HL-60 (cell line): ENCODE measurements at regions not wholly inside any gene's neighbourhood (a gene's known extent, or its start where the extent isn't known, plus 50 kb on each side); places are given as distances from the start of the nearest gene placed in this dataset.

ENCODE experiments used
- DNase-seq, 2 experiments: peaks; one replicate each; pipeline ENCODE4 v3.0.0-alpha.2; 2010 to 2020; ENCODE audit warnings: low read depth in 1 of 2, low spot score in 1 of 2
- H3K27ac ChIP-seq: fragments of 250-450 bp; sonication (Bioruptor Pico); replicated peaks from 2 replicates; pipeline ENCODE4 v1.5.1; 2020; ENCODE audit warnings: mild to moderate bottlenecking, moderate library complexity
- H3K27me3 ChIP-seq: fragments of 250-450 bp; sonication (Bioruptor Pico); 2 replicates; pipeline ENCODE4 v1.5.1; 2021; ENCODE audit warnings: mild to moderate bottlenecking, moderate library complexity; ENCODE audit not compliant: insufficient read depth, poor library complexity, severe bottlenecking
- H3K4me3 ChIP-seq: replicated peaks from 2 replicates; pipeline ENCODE4 v1.5.1; 2011; ENCODE audit warnings: mild to moderate bottlenecking, control low read depth, low read length; ENCODE audit not compliant: insufficient read depth
- GABPA ChIP-seq: IDR thresholded peaks from 2 replicates; pipeline ENCODE4 v1.6.1; 2012; ENCODE audit warnings: low read depth
- POLR2AphosphoS5 ChIP-seq: IDR thresholded peaks from 2 replicates; pipeline ENCODE4 v1.6.1; 2012; ENCODE audit warnings: low read depth
- REST ChIP-seq: IDR thresholded peaks from 2 replicates; pipeline ENCODE4 v1.6.1; 2012; ENCODE audit warnings: low read depth; ENCODE audit not compliant: insufficient replicate concordance
- SPI1 ChIP-seq: IDR thresholded peaks from 2 replicates; pipeline ENCODE4 v1.6.1; 2012; ENCODE audit warnings: low read depth, mild to moderate bottlenecking, borderline replicate concordance
- TF ChIP-seq, protein P1 (sequence below): IDR thresholded peaks from one replicate; pipeline ENCODE4 v1.5.1; 2011; ENCODE audit warnings: low read length, control low read depth, inconsistent platforms; ENCODE audit not compliant: insufficient read depth

- no peaks in the 10 kb centered on the region for H3K27me3 ChIP-seq
- TF ChIP-seq REST (no peak), GABPA (no peak), POLR2AphosphoS5 (no peak), SPI1 (no peak)
- TF ChIP-seq, protein P1, sequence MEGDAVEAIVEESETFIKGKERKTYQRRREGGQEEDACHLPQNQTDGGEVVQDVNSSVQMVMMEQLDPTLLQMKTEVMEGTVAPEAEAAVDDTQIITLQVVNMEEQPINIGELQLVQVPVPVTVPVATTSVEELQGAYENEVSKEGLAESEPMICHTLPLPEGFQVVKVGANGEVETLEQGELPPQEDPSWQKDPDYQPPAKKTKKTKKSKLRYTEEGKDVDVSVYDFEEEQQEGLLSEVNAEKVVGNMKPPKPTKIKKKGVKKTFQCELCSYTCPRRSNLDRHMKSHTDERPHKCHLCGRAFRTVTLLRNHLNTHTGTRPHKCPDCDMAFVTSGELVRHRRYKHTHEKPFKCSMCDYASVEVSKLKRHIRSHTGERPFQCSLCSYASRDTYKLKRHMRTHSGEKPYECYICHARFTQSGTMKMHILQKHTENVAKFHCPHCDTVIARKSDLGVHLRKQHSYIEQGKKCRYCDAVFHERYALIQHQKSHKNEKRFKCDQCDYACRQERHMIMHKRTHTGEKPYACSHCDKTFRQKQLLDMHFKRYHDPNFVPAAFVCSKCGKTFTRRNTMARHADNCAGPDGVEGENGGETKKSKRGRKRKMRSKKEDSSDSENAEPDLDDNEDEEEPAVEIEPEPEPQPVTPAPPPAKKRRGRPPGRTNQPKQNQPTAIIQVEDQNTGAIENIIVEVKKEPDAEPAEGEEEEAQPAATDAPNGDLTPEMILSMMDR, result no peak
- DNase-seq, result no peak
- no peak overlapping the region for H3K4me3 ChIP-seq
- no peak overlapping the region for H3K27ac ChIP-seq
These were observed 243.1 kb upstream of the SLC39A10 start for GRCh38 chr2:195413944-195414343.

DNA sequence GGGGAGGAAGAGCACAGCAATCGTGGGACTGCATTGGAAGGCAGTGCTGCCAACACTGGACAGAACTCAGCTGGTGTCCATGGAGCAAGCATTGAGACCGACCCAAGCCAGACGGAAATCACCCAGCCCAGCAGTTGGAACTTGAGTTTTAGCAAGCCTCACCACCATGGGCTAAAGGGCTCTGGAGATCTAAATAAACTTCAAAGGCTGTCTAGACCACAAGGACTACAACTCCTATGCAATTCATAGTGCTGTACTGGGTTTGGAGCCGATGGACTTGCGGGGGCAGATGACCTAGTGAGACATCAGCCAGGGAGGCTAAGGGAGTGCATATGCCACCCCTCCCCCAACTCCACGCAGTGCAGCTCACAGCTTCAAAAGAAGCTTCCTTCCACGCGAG is 243.6 kb upstream of the SLC39A10 start:
- no peak overlapping the region for H3K27ac ChIP-seq
- no peak for TF ChIP-seq REST
- TF ChIP-seq, protein P1, result no peak
- TF ChIP-seq GABPA, result no peak
- no peak for TF ChIP-seq POLR2AphosphoS5
- no peak for TF ChIP-seq SPI1
- DNase-seq, result no peak
- H3K27me3 ChIP-seq, result no peaks in the 10 kb centered on the region
- no peak overlapping the region for H3K4me3 ChIP-seq

DNA sequence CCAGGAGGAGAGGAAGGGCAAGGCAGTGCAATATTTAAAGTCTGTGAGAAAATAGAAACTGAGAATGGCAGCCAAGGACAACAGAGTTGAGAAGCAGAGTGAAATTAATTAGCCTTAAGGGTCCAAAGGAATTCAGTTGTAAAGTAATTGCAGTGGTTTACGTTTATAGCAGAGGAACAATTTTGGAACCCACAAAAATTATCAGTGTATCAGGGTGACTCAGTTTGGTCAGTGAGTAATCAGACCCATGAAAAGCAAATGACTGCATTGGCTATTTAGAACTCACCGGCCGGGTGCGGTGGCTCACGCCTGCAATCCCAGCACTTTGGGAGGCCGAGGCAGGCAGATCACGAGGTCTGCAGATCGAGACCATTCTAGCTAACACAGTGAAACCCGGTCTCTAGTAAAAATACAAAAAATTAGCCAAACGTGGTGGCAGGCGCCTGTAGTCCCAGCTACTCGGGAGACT is 245.8 kb upstream of the SLC39A10 start:
- Histone ChIP-seq H3K4me3 (no peak overlapping the region), H3K27me3 (no peaks in the 10 kb centered on the region), H3K27ac (no peak overlapping the region)
- no peak for TF ChIP-seq SPI1
- no peak for TF ChIP-seq GABPA
- TF ChIP-seq, protein P1, result no peak
- no peak for TF ChIP-seq REST
- TF ChIP-seq POLR2AphosphoS5, result no peak
- DNase-seq, result no peak
